ENCODE measurements at regions not wholly inside any gene's neighbourhood (a gene's known extent, or its start where the extent isn't known, plus 50 kb on each side); places are given as distances from the start of the nearest gene placed in this dataset.
A peak's percentile ranks its signal among the peaks of the same experiment; 100 is the strongest.

DNA sequence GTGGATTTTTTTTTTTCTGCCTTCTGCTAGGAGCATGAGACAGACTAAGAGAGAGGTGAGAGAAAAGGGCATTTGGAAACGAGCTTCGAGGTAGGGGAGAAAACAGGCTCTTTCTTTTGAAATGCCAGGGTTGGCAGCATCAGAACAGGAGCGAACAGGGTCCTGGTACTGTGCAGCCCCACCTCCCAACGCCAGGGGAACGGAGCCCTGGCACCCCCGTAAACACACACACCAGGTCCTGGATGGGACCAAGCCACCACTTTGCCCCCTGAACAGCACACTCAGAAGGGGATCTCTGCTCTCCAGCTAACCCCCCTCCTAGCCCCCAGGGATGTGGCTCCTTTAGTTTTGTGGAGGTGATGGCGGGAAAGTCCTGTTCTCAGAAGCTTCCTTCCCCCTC, 127.1 kb downstream of the CTTN start:
- H3K27ac ChIP-seq (ENCODE audit: insufficient read length, low read depth, low read length): no peak overlapping the region
- no peak overlapping the region for H2BK12ac ChIP-seq (ENCODE audit: insufficient read length, low read depth, low read length)
- Mint-ChIP-seq H3K4me3 (peak overlapping the region in 1 of 2 experiments; percentile 26; a peak in 1 of 5 replicates), H3K36me3 (ENCODE audit: insufficient read depth in 1 of 3, low read depth in 3 of 3) (no peaks in the 10 kb centered on the region), H3K4me1 (peaks cover 54 to 55% of the 10 kb centered on the region in 2 experiments), H3K9me3 (no peaks in the 10 kb centered on the region), H3K27me3 (ENCODE audit: low read depth) (no peaks in the 10 kb centered on the region), H3K27ac (peak overlapping the region in 2 of 3 experiments; percentile 48 to 79; a peak in 2 of 7 replicates)
- TF ChIP-seq, protein P1, sequence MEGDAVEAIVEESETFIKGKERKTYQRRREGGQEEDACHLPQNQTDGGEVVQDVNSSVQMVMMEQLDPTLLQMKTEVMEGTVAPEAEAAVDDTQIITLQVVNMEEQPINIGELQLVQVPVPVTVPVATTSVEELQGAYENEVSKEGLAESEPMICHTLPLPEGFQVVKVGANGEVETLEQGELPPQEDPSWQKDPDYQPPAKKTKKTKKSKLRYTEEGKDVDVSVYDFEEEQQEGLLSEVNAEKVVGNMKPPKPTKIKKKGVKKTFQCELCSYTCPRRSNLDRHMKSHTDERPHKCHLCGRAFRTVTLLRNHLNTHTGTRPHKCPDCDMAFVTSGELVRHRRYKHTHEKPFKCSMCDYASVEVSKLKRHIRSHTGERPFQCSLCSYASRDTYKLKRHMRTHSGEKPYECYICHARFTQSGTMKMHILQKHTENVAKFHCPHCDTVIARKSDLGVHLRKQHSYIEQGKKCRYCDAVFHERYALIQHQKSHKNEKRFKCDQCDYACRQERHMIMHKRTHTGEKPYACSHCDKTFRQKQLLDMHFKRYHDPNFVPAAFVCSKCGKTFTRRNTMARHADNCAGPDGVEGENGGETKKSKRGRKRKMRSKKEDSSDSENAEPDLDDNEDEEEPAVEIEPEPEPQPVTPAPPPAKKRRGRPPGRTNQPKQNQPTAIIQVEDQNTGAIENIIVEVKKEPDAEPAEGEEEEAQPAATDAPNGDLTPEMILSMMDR (conservative IDR thresholded peaks at IDR 0.05): no peak
- no peak overlapping the region for H2BK120ac ChIP-seq (ENCODE audit: low read depth, low read length, poor library complexity, severe bottlenecking)
- H3K9ac ChIP-seq (ENCODE audit: extremely low read depth, insufficient read length, low read length): no peak overlapping the region
- H4K5ac ChIP-seq (ENCODE audit: insufficient read length, low read depth, low read length): no peak overlapping the region
- H2BK20ac ChIP-seq (ENCODE audit: low read depth, low read length, poor library complexity, severe bottlenecking): no peak overlapping the region
- no peak overlapping the region for H3K56ac ChIP-seq (ENCODE audit: insufficient read length, low read depth, low read length)
- no peaks in the 10 kb centered on the region for H3K23me2 ChIP-seq (ENCODE audit: insufficient read length, low read depth, low read length, poor library complexity, severe bottlenecking)
- no peak overlapping the region for H3K14ac ChIP-seq (ENCODE audit: insufficient read depth, low read length)
- H3K4me2 ChIP-seq (ENCODE audit: insufficient read depth, insufficient read length, low read length): no peak overlapping the region
- H2AK5ac ChIP-seq (ENCODE audit: insufficient read length, low read length): no peak overlapping the region
- H3K27me3 ChIP-seq (ENCODE audit: insufficient read depth, low read length): no peaks in the 10 kb centered on the region
- WGBS (ENCODE audit: extremely low coverage, insufficient read length, low lambda C conversion rate): no CpG with 5 or more reads among the region's 7 CpGs
- no peaks in the 10 kb centered on the region for H3K79me1 ChIP-seq (ENCODE audit: insufficient read depth, low read depth, low read length, poor library complexity, severe bottlenecking)
- H2AFZ ChIP-seq (ENCODE audit: low read length): no peak overlapping the region
- no peak overlapping the region for H3K4ac ChIP-seq (ENCODE audit: low read depth, low read length)
- no peak overlapping the region for H2BK5ac ChIP-seq (ENCODE audit: insufficient read length, low read length)
- H2BK15ac ChIP-seq (ENCODE audit: low read depth, low read length): no peak overlapping the region
- DNase-seq: no peak
- no peaks in the 10 kb centered on the region for H3K79me2 ChIP-seq (ENCODE audit: insufficient read depth, low read length)
- no peak overlapping the region for H3K18ac ChIP-seq (ENCODE audit: insufficient read length, low read depth, low read length)
- H4K20me1 ChIP-seq (ENCODE audit: control insufficient read depth, insufficient read depth, insufficient read length): no peaks in the 10 kb centered on the region
- no peak overlapping the region for H4K91ac ChIP-seq (ENCODE audit: insufficient read length, low read depth, low read length)
- no peak overlapping the region for H3T11ph ChIP-seq (ENCODE audit: low read length)
- H4K8ac ChIP-seq (replicated peaks; ENCODE audit: insufficient read length, low read depth, low read length): no peak overlapping the region
- H3K23ac ChIP-seq (ENCODE audit: insufficient read length, low read depth, low read length): no peak overlapping the region
- peaks cover 11% of the 10 kb centered on the region; the same call in 1 of the 2 replicates for H3K4me1 ChIP-seq (ENCODE audit: insufficient read depth, low read length)
- H3K9me3 ChIP-seq (ENCODE audit: control insufficient read depth, low read depth, low read length): no peaks in the 10 kb centered on the region
